SK-N-SH (cell line): ENCODE measurements at regions not wholly inside any gene's neighbourhood (a gene's known extent, or its start where the extent isn't known, plus 50 kb on each side); places are given as distances from the start of the nearest gene placed in this dataset.

Source experiments
- CTCF ChIA-PET: fragments of 300-600, 350-600 bp; formaldehyde crosslinking; extraction: SDS; loops from one replicate; lab custom pipeline; 2021; lab: Yijun Ruan, JAX
- POLR2A ChIA-PET: fragments of 350-600 bp; sonication (Branson Sonifier 250); formaldehyde crosslinking; extraction: SDS; loops from one replicate; lab custom pipeline; 2020; ENCODE audit warnings: antibody characterized with exemption, inconsistent platforms; lab: Yijun Ruan, JAX
- DNase-seq: peaks from one replicate; pipeline ENCODE4 v3.0.0; 2012
- H2AFZ ChIP-seq: fragments of 200-600 bp; sonication (generic); 2 replicates; pipeline ENCODE4 v1.8.1; 2016; ENCODE audit warnings: antibody characterized with exemption, mild to moderate bottlenecking, low read depth
- H3F3A ChIP-seq: fragments of 200-600 bp; sonication (generic); replicated peaks from 2 replicates; pipeline ENCODE3; 2016; ENCODE audit warnings: antibody characterized with exemption, mild to moderate bottlenecking; ENCODE audit not compliant: insufficient read depth
- H3K27ac ChIP-seq, 2 experiments: fragments of 200-500 bp in 1 of 2; fragments of 200-600 bp in 1 of 2; sonication (Bioruptor generic) in 1 of 2; sonication (generic), shearing (Covaris generic) in 1 of 2; 2 replicates each; pipeline versions ENCODE4 v1.5.1 to v1.6.1; 2014 to 2016; ENCODE audit warnings: low read depth in 2 of 2, inconsistent platforms in 1 of 2, low read length in 1 of 2, mild to moderate bottlenecking in 1 of 2, mixed read lengths in 1 of 2
- H3K27me3 ChIP-seq: fragments of 200-600 bp; sonication (generic), shearing (Covaris generic); 2 replicates; pipeline ENCODE4 v1.6.1; 2016; ENCODE audit warnings: mixed run types; ENCODE audit not compliant: insufficient read depth
- H3K36me3 ChIP-seq, 2 experiments: fragments of 200-500 bp in 1 of 2; fragments of 200-600 bp in 1 of 2; sonication (Bioruptor generic) in 1 of 2; sonication (generic) in 1 of 2; replicated peaks in 1 of 2; 2 replicates each; pipeline versions ENCODE3 to v1.5.1; 2014 to 2016; ENCODE audit warnings: low read length in 1 of 2, mild to moderate bottlenecking in 1 of 2; ENCODE audit not compliant: insufficient read depth in 2 of 2, control insufficient read depth in 1 of 2
- H3K4me1 ChIP-seq, 2 experiments: fragments of 200-500 bp in 1 of 2; fragments of 200-600 bp in 1 of 2; sonication (Bioruptor generic) in 1 of 2; sonication (generic), shearing (Covaris generic) in 1 of 2; 2 replicates each; pipeline versions ENCODE4 v1.5.1 to v1.6.1; 2014 to 2016; ENCODE audit warnings: low read depth in 1 of 2, low read length in 1 of 2, mixed run types in 1 of 2; ENCODE audit not compliant: insufficient read depth in 2 of 2, control insufficient read depth in 1 of 2
- H3K4me2 ChIP-seq: fragments of 200-600 bp; sonication (generic), shearing (Covaris generic); 2 replicates; pipeline ENCODE4 v1.6.1; 2017; ENCODE audit warnings: mixed run types
- H3K4me3 ChIP-seq, 2 experiments: fragments of 200-500 bp in 1 of 2; fragments of 200-600 bp in 1 of 2; sonication (Bioruptor generic) in 1 of 2; sonication (generic), shearing (Covaris generic) in 1 of 2; 2 replicates each; pipeline versions ENCODE4 v1.5.1 to v1.8.1; 2014 to 2016; ENCODE audit warnings: low read depth in 2 of 2, inconsistent platforms in 1 of 2, low read length in 1 of 2, mild to moderate bottlenecking in 1 of 2, mixed read lengths in 1 of 2, moderate library complexity in 1 of 2
- H3K79me2 ChIP-seq: fragments of 200-600 bp; sonication (generic); 2 replicates; pipeline ENCODE4 v1.8.1; 2017; ENCODE audit warnings: mild to moderate bottlenecking; ENCODE audit not compliant: insufficient read depth
- H3K9ac ChIP-seq: fragments of 200-600 bp; sonication (generic); 2 replicates; pipeline ENCODE4 v1.6.1; 2017; ENCODE audit warnings: mixed run types
- H3K9me2 ChIP-seq: fragments of 200-600 bp; sonication (generic); 2 replicates; pipeline ENCODE4 v1.6.1; 2017; ENCODE audit warnings: mixed run types
- H3K9me3 ChIP-seq: fragments of 200-600 bp; sonication (generic); 2 replicates; pipeline ENCODE4 v1.6.1; 2017; ENCODE audit warnings: mixed run types, mild to moderate bottlenecking, moderate library complexity
- H4K20me1 ChIP-seq: fragments of 200-600 bp; sonication (generic); 2 replicates; pipeline ENCODE4 v1.6.1; 2017; ENCODE audit warnings: mild to moderate bottlenecking, mixed run types; ENCODE audit not compliant: insufficient read depth
- CTCF ChIP-seq: fragments of 200-600 bp; sonication (generic); IDR thresholded peaks from 2 replicates; pipeline ENCODE4 v1.6.1; 2017; ENCODE audit warnings: antibody characterized with exemption, mild to moderate bottlenecking, moderate library complexity
- ELF1 ChIP-seq: IDR thresholded peaks from 2 replicates; pipeline ENCODE4 v1.4.0; 2012
- EP300 ChIP-seq, 2 experiments: IDR thresholded peaks; 2 replicates each; pipeline versions ENCODE4 v1.4.0 to v1.6.1; 2012; ENCODE audit warnings: borderline replicate concordance in 1 of 2, low read depth in 1 of 2, low read length in 1 of 2
- FOSL2 ChIP-seq: IDR thresholded peaks from 2 replicates; pipeline ENCODE4 v1.4.0; 2012; ENCODE audit warnings: low read depth, mild to moderate bottlenecking, moderate library complexity, borderline replicate concordance
- FOXM1 ChIP-seq: IDR thresholded peaks from 2 replicates; pipeline ENCODE4 v1.4.0; 2012; ENCODE audit warnings: low read depth, mild to moderate bottlenecking
- GABPA ChIP-seq: IDR thresholded peaks from 2 replicates; pipeline ENCODE4 v1.4.0; 2012; ENCODE audit warnings: low read depth, mild to moderate bottlenecking
- GATA2 ChIP-seq: sonication (generic); formaldehyde crosslinking; IDR thresholded peaks from 2 replicates; pipeline ENCODE4 v1.5.0; 2020; ENCODE audit warnings: mild to moderate bottlenecking, missing genetic modification reagents
- JUND ChIP-seq: IDR thresholded peaks from 2 replicates; pipeline ENCODE4 v1.4.0; 2012
- MXI1 ChIP-seq: IDR thresholded peaks from 2 replicates; pipeline ENCODE4 v1.6.1; 2012; ENCODE audit warnings: mild to moderate bottlenecking, low read depth, low read length, improper control_type of control experiment
- NFIC ChIP-seq: IDR thresholded peaks from 2 replicates; pipeline ENCODE4 v1.4.0; 2012; ENCODE audit warnings: borderline replicate concordance
- NRF1 ChIP-seq: IDR thresholded peaks from 2 replicates; pipeline ENCODE4 v1.6.1; 2012; ENCODE audit warnings: low read depth, mild to moderate bottlenecking, low read length
- PBX3 ChIP-seq: IDR thresholded peaks from 2 replicates; pipeline ENCODE4; 2012
- POLR2AphosphoS5 ChIP-seq: IDR thresholded peaks from 2 replicates; pipeline ENCODE4 v1.6.1; 2012; ENCODE audit warnings: low read depth, low read length
- RCOR1 ChIP-seq: fragments of 150-350 bp; IDR thresholded peaks from 2 replicates; pipeline ENCODE4 v1.6.1; 2017; ENCODE audit warnings: antibody characterized with exemption, low read length
- RFX5 ChIP-seq: IDR thresholded peaks from 2 replicates; pipeline ENCODE4 v1.6.1; 2012; ENCODE audit warnings: mild to moderate bottlenecking, improper control_type of control experiment, low read length
- RXRA ChIP-seq: IDR thresholded peaks from 2 replicates; pipeline ENCODE4 v1.4.0; 2012; ENCODE audit warnings: low read depth, mild to moderate bottlenecking, borderline replicate concordance
- SMC3 ChIP-seq: IDR thresholded peaks from 2 replicates; pipeline ENCODE4 v1.6.1; 2012; ENCODE audit warnings: low read depth, low read length, improper control_type of control experiment
- TCF12 ChIP-seq: IDR thresholded peaks from 2 replicates; pipeline ENCODE4 v1.4.0; 2012
- TEAD4 ChIP-seq: IDR thresholded peaks from 2 replicates; pipeline ENCODE4 v1.4.0; 2012; ENCODE audit warnings: mild to moderate bottlenecking, borderline replicate concordance; ENCODE audit not compliant: insufficient read depth
- YY1 ChIP-seq: IDR thresholded peaks from 2 replicates; pipeline ENCODE4 v1.4.0; 2012; ENCODE audit warnings: low read depth, mild to moderate bottlenecking
- ZBTB33 ChIP-seq: IDR thresholded peaks from 2 replicates; pipeline ENCODE4 v1.4.0; 2012; ENCODE audit warnings: low read depth, borderline replicate concordance
- WGBS: methylation state at CpG from one replicate; pipeline ENCODE4 v1.1.6; 2017; ENCODE audit warnings: low lambda C conversion rate; 5-methylcytosine and 5-hydroxymethylcytosine counted together

DNA sequence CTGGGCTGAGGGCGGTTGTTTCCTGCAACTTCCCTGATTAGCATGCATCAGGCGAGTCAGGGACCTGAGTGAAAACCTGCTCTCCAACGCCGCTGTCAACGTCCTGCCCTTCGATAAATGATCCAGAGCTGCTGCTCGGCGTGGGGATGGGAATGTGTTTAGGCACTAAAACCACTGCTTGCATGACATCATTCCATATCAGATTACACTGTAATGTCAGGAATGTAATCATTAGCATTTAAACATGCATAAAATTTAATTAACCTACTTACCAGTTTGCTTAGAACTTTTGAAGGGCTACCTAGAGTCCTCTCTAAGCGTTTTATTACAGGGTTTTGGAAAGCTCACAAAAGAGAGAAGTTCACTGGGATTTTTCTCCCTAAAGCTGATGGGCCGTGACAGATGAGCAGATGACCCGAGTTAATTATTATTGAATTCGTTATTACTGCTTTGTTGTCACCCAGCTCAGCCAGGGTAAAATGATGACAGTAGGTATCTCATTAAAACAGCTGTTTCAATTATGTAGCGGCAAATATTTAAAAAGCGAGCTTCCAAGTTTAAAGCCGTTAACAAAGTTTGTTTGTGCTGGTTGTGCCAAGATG, 685.6 kb upstream of the SALL3 start:
- H3K79me2 ChIP-seq: no peaks in the 10 kb centered on the region
- WGBS: 9% methylated on average over 14 of the region's 15 CpGs
- no peak overlapping the region for H3K4me2 ChIP-seq
- no peaks in the 10 kb centered on the region for H3F3A ChIP-seq
- H3K27ac ChIP-seq: no peak overlapping the region
- no peaks in the 10 kb centered on the region for H3K4me1 ChIP-seq
- POLR2A ChIA-PET: no interaction called here
- no peaks in the 10 kb centered on the region for H3K36me3 ChIP-seq
- CTCF ChIA-PET: interaction anchor here (0.7 kb wide), 1 partner anchor 9 kb away, joined by 3 read pairs; no protein-coding TSS in a partner anchor
- no peak for TF ChIP-seq ELF1
- no peak for TF ChIP-seq TCF12
- no peak for TF ChIP-seq SMC3
- no peak for TF ChIP-seq TEAD4
- no peak for TF ChIP-seq NRF1
- TF ChIP-seq MXI1: no peak
- no peak for TF ChIP-seq PBX3
- TF ChIP-seq NFIC: no peak
- H3K9me2 ChIP-seq: no peaks in the 10 kb centered on the region
- no peak overlapping the region for H2AFZ ChIP-seq
- no peaks in the 10 kb centered on the region for H3K9me3 ChIP-seq
- H3K4me3 ChIP-seq: no peak overlapping the region
- no peak for DNase-seq
- H3K9ac ChIP-seq: no peak overlapping the region
- H3K27me3 ChIP-seq: peaks cover 37% of the 10 kb centered on the region; the same call in 1 of the 2 replicates
- H4K20me1 ChIP-seq: no peaks in the 10 kb centered on the region

DNA sequence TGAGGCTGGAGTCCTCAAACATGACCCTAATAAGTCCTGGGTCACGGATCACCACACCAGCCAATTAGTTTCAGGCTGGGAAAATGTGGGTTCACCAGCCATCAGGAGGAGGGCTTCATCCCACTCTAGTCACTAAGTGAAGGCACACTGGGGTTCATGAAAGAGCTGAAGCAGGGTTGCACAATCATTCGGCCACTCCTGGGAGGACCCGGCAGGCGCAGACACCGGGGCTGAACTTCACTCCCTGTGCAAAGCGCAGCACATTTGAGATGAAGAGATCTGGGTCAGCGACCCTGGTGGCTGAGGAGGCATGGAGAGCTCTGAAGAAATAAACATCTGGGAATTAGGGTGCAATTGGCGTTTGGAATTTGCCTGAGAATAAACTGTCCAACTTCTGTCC, 684.4 kb upstream of the SALL3 start:
- Histone ChIP-seq H3K27me3 (peaks cover 37% of the 10 kb centered on the region; the same call in 1 of the 2 replicates), H3K4me2 (no peak overlapping the region), H3K4me1 (no peaks in the 10 kb centered on the region), H3K9me3 (no peaks in the 10 kb centered on the region), H3F3A (no peaks in the 10 kb centered on the region), H4K20me1 (no peaks in the 10 kb centered on the region), H3K36me3 (no peaks in the 10 kb centered on the region), H3K27ac (no peak overlapping the region), H3K9me2 (no peaks in the 10 kb centered on the region), H3K79me2 (no peaks in the 10 kb centered on the region), H2AFZ (no peak overlapping the region), H3K4me3 (no peak overlapping the region), H3K9ac (no peak overlapping the region)
- no peak for TF ChIP-seq SMC3
- TF ChIP-seq ELF1: no peak
- TF ChIP-seq PBX3: no peak
- no peak for TF ChIP-seq ZBTB33
- TF ChIP-seq NFIC: no peak
- no peak for TF ChIP-seq FOXM1
- TF ChIP-seq YY1: no peak
- no peak for TF ChIP-seq POLR2AphosphoS5
- no peak for TF ChIP-seq FOSL2
- TF ChIP-seq RCOR1: no peak
- TF ChIP-seq RXRA: no peak
- no peak for TF ChIP-seq CTCF
- no peak for TF ChIP-seq EP300 (IDR thresholded peaks at IDR 0.05; ENCODE audit: borderline replicate concordance in 1 of 2, low read depth in 1 of 2, low read length in 1 of 2)
- no peak for TF ChIP-seq JUND
- TF ChIP-seq GATA2 (CRISPR knock-in tag): no peak
- TF ChIP-seq RFX5: no peak
- no peak for TF ChIP-seq GABPA
- WGBS: 0% methylated on average over 8 of the region's 8 CpGs
- no peak for DNase-seq
- POLR2A ChIA-PET: no interaction called here
- CTCF ChIA-PET: no interaction called here
